ENCODE measurements at regions not wholly inside any gene's neighbourhood (a gene's known extent, or its start where the extent isn't known, plus 50 kb on each side); places are given as distances from the start of the nearest gene placed in this dataset.

- DNase-seq, result no peak
These were observed 707.8 kb upstream of the LMCD1 start for GRCh38 chr3:7793786-7794185.

GRCh38 chr3:7798276-7798675 lies 703.3 kb upstream of the LMCD1 start:
- no peak for DNase-seq

- DNase-seq, result peak; percentile 41
These were observed 701.4 kb upstream of the LMCD1 start for GRCh38 chr3:7800006-7800780.

DNA sequence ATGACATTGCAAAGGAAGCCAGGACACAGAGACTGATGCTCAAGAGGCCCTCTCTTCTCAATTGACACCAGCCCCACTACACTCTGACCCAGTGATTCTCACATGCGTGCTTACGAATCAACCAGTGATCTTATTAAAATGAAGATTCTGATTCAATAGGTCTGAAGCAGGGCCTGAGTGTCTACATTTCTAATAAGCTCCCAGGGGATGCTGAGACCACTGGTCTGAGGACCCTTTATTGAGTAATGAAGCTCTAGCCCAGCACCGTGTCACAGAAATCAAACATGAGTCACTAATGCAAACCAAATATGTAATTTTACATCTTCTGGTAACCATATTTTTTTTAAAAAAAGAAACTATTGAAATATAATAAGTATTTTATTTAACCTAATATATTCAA lies 689.1 kb upstream of the LMCD1 start:
- DNase-seq, result no peak

GRCh38 chr3:7813365-7813764 lies 688.3 kb upstream of the LMCD1 start:
- DNase-seq, result no peak

DNA sequence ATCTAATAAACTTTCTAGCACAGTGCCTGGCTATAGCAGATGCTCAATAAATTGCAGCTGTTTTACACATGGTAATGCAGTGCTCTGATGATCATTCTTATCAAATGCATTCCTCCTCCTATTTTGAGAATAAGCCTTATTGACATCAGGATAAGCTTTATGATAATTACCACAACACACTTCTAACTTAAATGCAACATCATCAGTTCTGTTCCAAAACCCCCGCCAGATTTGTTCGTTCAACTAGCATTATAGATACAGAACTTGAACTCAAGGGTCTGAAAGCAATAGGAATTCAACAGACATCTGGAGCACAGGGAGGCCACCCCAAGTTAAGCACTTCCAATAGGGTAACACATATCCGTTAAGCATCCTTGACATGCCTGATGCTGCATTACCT lies 684.4 kb upstream of the LMCD1 start:
- DNase-seq, result no peak

DNA sequence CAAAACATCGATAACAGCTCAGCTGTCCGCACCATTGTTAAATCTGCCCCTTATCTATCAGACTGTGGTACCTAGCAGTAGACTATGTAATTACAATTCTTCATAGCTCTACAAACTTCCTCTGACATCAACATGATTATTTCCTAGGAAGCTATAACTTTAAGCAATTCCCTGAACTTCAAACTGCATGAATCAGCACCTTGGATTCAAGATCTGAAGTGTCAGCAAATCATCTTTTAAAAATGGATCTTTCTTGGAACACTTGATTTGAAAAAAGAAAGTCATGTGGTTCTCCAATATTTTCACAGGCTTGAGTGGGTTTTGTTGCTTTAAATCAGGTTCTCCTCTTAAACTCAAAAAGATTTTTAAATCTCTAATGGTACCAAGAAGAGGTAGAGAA lies 680.7 kb upstream of the LMCD1 start:
- DNase-seq, result no peak

- DNase-seq, result no peak
These were observed 679.8 kb upstream of the LMCD1 start for GRCh38 chr3:7821858-7822257.

DNA sequence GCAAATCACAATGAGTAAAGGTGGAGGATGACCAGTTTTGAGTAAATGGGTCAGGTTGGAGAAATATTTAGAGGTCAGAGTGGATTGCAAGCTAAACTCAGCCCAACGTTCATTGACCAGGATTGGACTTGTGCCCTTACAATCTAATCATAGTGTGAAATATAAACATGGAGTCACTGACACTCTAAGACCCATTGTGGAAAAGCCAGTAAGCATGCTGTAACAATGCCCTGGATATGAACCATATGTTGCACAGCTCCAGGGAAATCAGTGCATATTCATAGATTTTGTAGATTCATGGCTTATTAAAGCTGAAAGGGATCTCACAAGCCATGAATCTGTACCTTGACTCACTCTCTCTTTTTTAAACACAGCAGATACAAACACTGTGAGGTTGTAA lies 660.2 kb upstream of the LMCD1 start:
- no peak for DNase-seq

GRCh38 chr3:7843441-7843840 lies 658.2 kb upstream of the LMCD1 start:
- no peak for DNase-seq

DNA sequence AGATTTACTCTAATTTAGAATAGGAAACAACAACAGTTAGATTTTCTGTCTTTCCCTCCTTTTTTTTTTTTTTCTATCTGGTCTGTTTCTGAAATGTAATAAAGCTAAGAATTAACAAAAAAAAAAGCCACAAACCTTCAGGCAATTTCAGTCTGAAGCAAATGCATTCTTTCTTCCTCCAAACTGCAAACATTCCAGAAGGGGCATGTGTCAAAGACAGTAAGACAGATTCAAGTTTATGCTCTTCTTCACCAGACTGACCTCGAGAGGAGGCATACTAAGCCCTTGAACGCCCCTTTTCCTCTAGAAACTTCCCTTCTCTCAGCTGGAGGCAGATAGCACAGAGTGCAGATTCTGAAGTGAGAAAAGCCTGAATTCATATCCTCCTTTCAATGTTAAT lies 654.6 kb upstream of the LMCD1 start:
- no peak for DNase-seq

DNA sequence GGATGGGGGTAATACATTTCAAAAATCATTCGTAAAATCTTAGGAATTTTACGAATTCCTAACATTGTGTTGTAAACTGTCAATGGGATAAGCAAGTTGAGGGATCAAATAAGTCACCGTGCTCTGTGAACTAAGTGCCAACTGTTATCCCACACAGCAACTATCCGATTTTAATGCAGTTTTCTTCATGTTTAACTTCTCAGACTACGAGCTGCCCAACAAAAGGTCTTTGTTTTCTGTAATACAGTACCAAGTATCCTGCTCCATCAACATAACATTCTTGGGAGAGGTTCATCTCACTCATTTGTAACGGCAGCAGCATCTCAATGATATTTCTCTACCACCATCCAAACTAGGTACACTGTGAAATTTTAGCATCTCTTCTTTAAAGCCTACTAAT lies 654.1 kb upstream of the LMCD1 start:
- DNase-seq, result no peak

DNA sequence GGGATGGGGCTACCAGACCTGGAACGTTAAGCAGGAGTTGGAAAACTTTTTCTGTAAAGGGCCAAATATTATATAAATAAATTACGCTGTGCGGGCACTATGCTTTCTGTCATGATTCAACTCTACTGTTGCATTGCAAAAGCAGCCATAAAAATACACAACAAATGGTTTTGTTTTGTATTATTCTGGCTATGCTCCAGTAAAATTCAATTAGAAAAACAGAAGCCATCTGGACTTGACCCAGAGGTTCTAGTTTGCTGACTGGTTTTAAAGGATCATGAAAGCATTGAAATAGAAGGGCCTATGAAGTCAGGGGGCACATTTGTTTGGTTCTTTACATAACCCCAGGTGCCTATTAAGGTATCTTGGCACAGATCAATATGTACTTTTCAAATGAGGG lies 647.4 kb upstream of the LMCD1 start:
- no peak for DNase-seq

GRCh38 chr3:7854721-7855120 lies 646.9 kb upstream of the LMCD1 start:
- DNase-seq, result no peak

- no peak for DNase-seq
These were observed 636.0 kb upstream of the LMCD1 start for GRCh38 chr3:7865611-7866010.

DNA sequence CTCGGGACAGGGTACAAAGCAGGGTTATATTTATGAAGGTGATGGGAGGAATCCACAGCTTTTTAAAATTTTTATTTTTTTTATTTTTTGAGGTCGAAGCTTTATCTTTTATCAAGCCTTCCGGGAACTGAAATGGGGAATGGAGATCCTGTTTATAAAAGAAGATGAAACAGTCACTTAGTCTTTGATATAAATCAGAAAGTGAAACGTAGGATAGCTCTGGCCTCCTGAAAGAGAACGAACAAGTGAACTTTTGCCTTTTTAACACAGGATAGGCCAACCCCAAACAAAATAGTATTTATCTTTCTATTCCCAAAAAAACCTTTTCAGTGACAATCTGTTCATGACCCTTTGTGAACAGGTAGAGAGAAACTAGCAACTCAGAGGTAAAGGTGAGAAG lies 634.0 kb upstream of the LMCD1 start:
- no peak for DNase-seq

- DNase-seq, result no peak
These were observed 630.5 kb upstream of the LMCD1 start for GRCh38 chr3:7871003-7871560.

DNA sequence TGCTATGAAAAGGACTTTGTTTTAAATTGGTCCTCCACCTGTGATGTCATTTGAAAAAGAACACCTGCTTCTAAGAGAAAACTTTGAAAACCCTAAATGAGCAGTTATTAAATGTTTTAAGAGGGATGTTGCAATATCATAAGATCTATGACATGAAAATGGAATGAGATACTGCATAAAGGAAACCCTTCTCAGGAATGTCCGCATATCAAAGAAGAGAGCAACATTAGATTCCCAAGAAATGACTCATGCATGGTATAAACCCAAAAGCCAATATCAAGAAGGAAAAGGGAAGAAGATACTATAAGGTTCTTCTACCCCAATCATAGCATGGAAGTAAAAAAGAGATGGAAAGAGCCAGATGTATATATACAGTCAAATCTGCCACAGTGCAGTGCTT lies 627.5 kb upstream of the LMCD1 start:
- no peak for DNase-seq

DNA sequence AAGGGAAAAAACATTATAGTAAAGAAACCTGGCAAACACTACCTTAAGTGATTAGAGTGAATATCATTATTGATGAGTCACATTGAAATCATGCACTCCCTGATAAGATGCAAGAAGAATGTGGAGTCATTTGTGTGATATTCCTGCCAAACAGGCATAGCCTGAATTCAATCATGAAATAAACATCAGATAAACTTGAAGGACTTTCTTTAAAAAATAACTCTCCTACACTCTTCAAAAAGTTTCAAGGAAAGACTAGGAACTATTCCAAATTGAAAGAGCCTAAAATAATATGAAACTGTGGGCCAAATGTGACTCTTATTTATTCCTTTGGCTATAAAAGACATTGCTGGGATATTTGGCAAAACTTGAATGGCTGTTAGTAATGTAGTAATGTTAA lies 625.7 kb upstream of the LMCD1 start:
- DNase-seq, result no peak

DNA sequence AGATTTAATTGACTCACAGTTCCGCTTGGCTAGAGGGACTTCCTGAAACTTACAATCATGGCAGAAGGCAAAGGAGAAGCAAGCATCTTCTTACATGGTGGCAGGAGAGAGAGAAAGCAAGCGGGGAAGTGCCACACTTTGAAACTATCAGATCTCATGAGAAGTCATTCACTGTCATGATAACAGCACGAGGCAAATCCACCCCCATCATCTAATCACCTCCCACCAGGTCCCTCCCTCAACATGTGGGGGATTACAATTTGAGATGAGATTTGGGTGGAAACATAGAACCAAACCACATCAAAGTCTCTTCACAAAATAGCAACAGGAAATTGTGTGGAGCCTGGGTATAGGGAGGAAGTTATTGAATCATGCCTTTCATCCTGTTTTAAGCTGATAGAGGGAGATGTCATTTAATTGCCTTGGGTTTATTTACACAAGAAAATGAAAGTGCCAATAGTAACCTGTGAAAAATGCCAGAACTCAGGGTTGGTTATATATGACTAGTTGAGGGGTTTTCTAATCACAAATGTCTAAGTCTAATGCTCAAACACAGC lies 624.8 kb upstream of the LMCD1 start:
- peak; percentile 77 for DNase-seq

GRCh38 chr3:7877312-7877711 lies 624.3 kb upstream of the LMCD1 start:
- no peak for DNase-seq

DNA sequence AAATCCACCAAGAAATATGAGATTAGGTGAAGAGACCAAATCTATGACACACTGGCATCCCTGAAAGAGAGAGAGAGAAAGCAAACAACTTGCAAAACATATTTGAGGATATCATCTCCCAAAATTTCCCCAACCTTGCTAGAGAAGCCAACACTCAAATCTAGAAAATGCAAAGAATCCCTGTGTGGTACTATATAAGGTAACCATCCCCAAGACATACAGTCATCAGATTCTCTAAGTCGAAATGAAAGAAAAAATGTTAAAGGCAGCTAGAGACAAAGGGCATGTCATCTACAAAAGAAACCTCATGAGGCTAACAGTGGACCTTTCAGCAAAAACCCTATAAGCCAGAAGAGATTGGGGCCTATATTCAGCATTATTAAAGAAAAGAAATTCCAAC lies 622.1 kb upstream of the LMCD1 start:
- DNase-seq, result no peak

DNA sequence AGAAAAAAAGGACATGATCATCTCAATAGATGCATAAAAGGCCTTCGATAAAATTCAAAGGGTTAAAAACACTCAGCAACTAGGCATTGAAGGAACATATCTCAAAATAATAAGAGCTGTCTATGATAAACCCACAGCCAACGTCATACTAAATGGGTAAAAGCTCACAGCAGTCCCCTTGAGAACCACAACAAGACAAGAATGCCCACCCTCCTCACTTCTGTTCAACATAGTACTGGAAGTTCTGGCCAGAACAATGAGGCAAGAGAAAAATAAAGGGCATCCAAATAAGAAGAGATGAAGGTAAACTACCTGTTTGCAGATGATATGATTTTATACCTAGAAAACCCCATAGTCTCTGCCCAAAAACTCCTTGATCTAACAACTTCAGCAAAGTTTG lies 619.7 kb upstream of the LMCD1 start:
- no peak for DNase-seq

DNA sequence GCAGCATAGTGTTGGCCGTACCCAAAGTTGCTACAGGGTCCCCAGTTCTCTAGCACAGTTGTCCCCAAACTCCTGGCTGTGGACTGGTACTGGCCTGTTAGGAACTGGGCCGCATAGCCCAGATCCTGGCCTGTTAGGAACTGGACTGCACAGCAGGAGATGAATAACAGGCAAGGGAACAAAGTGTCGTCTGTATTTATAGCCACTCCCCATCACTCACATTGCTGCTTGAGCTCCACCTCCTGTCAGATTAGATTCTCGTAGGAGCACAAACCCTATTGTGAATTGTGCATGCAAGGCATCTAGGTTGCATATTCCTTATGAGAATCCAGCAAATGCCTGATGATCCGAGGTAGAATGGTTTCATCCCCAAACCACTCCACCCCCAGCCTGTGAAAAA lies 604.0 kb upstream of the LMCD1 start:
- no peak for DNase-seq

DNA sequence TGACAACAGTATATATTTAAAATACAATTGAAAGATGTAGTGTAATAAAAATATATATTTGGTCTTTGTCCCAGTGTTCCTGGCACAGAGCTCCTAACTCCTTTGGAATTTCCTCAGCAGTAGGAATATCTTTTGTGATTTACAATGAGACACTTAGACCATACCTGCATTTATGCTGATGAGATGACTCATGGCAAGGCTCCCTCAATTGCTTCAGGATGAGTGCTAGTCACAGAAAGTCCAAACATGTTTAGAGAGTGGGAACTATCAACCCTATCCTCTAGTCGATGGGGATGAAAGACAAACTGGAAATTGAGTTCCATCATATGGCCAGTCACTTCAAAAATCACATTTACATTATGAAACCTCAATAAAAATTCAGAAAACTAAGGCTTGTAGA lies 588.3 kb upstream of the LMCD1 start:
- DNase-seq, result no peak

Data from hematopoietic multipotent progenitor cell treated with erythropoietin and hydrocortisone succinate and interleukin-3 and kit ligand, for 4 days (in vitro differentiated cells).